ENCODE measurements at regions not wholly inside any gene's neighbourhood (a gene's known extent, or its start where the extent isn't known, plus 50 kb on each side); places are given as distances from the start of the nearest gene placed in this dataset.
"Not testable (repeated sequence)": the region's sequence is repeated elsewhere in the genome, so short reads cannot be mapped to it uniquely, and the experiment has no call there.

DNA sequence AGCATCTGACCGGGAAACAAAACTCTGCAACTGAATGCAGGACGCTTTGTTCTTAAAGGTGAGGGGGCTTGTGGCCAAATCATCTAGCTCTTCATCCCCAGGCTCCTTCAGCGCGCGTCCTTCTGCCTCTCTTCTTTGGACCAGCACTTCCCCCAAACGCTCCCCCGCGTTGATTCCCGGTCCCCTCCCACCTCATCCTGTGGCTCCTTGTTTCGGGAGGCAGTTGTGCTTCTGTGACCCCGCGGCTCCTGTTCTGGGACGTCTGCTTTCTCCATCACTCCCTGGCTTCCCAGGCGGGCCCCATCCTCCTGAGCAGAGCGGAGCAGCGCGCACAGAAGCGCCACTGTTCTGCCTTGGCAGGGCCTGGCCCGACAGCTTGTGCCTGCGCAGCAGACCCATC is 109.7 kb upstream of the ZNG1E start:
- H3K4me1 ChIP-seq; H3K27ac ChIP-seq; H3K9me3 ChIP-seq; H3K27me3 ChIP-seq; H3K4me3 ChIP-seq; intact Hi-C loops (cut with DNase I; ENCODE audit: low total_unique reads); DNase-seq; H3K36me3 ChIP-seq: not testable (repeated sequence)

DNA sequence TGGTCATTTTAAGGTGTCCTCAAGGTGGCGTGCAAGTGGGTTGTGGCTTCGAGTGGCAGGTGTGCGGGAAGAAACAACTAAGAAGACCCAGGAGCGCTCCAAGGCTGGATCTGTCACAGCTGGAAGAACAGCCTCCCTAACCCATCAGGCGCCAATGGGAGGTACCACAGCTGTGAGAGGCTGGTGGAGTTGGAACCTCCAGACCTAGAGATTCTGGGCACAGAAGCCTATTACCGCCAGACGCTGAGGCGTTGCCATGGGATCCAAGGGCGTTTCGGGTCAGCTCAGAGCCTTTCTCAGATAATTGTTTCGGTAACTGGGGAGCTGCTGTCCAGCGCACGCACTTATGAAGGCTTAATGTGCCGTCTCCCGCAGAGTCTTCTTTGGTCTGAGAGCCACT is 156.7 kb upstream of the ZNG1E start:
- H3K27me3 ChIP-seq; DNase-seq; H3K36me3 ChIP-seq; H3K9me3 ChIP-seq; H3K4me1 ChIP-seq; H3K4me3 ChIP-seq; intact Hi-C loops (cut with DNase I; ENCODE audit: low total_unique reads); H3K27ac ChIP-seq: not testable (repeated sequence)

DNA sequence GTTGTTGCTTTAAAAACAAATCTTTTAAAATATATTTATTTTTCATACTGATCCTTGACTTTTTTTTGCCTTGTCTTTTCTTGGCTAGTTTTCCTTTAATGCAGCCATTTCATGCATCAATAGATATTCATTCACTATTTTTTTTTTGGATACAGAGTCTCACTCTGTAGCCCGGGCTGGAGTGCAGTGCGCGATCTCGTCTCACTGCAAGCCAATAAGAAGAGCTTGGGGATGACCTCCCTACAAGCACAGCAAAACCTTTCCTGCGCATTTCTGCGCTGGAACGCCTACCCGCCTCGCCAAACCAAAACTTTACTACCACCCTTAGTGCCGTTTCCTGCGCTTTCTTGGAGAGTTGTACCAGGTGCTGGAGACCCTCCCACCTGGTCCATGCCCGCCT is 161.3 kb upstream of the ZNG1E start:
- H3K9me3 ChIP-seq; H3K27me3 ChIP-seq; H3K36me3 ChIP-seq; H3K27ac ChIP-seq; DNase-seq; intact Hi-C loops (cut with DNase I; ENCODE audit: low total_unique reads); H3K4me3 ChIP-seq; H3K4me1 ChIP-seq: not testable (repeated sequence)

DNA sequence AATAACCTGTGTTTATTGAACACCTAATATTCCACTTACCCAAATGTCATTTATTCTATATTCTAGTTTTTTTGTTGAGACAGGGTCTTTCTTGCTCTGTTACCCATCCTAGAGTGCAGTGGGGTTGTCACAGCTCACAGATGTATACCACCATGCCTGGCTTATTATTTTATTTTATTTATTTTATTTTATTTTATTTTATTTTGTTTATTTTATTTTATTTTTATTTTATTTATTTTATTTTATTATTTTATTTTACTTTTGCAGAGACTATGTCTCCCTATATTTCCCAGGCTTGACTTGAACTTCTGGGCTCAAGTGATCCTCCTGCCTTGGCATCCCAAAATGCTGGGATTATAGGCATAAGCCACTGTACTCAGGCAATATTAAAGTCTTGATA is 167.8 kb upstream of the ZNG1E start:
- H3K4me1 ChIP-seq; DNase-seq; H3K4me3 ChIP-seq; H3K27ac ChIP-seq; H3K27me3 ChIP-seq; H3K36me3 ChIP-seq; H3K9me3 ChIP-seq; intact Hi-C loops (cut with DNase I; ENCODE audit: low total_unique reads): not testable (repeated sequence)

DNA sequence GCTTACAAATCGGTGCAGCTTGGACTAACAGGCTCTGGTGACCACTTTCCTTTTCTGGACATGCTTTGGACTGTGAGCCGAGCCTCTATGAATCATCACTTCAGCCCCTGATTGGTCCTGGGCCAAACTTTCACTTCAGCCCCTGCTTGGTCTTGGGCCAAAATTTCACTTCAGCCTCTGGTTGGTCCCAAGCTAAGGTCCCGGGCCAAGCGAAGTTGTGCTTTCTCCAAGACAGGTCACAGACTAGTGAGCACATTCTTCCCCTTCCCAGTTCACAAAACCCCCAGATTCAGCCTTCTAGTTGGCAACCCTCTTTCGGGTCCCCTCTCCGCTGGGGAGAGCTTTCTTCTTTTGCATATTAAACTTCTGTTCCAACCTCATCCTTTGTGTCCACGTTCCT is 171.0 kb upstream of the ZNG1E start:
- H3K9me3 ChIP-seq; intact Hi-C loops (cut with DNase I; ENCODE audit: low total_unique reads); H3K36me3 ChIP-seq; H3K27ac ChIP-seq; DNase-seq; H3K4me3 ChIP-seq; H3K27me3 ChIP-seq; H3K4me1 ChIP-seq: not testable (repeated sequence)

DNA sequence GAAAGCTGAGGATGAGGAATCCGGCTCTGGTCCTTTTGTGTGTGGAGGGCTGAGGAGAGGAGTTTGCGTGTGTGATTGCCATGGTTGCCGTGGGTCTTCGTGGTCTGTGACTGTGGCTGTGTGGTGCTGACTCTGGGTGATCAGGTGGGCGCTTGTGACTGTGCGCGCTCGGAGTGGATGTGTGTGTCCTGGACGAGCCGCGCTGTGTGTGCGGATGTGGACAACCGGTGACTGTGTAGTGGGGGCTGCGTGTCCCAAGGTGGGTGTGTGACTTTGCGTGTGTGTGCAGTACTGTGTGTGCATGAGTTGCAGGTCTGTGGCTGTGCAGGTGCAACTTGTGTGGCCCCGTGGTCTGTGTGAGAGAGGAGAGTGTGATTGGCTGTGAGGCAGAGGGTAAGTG is 172.0 kb upstream of the ZNG1E start:
- DNase-seq, result not testable (repeated sequence)

DNA sequence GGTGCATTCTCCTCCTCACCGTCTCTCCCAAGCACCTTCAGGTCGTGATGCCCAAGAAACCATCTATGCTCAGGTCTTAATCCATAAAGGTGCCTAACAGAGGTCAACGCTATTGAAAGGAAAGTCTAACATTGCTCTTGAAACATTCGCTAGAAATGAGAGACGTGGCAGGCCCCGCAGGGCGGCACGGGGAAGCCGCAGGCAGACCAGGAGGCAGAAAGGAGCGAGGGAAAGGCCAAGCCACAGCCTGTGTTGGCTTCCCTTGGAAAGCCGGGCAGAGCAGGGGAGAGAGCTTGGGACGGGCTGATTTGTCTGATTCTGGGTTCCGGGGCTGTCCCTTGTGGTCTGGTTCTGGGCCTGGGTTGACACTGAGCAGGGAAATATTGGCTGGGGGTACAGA is 192.8 kb upstream of the ZNG1E start:
- H3K4me3 ChIP-seq; H3K9me3 ChIP-seq; H3K27ac ChIP-seq; intact Hi-C loops (cut with DNase I; ENCODE audit: low total_unique reads); DNase-seq; H3K27me3 ChIP-seq; H3K36me3 ChIP-seq; H3K4me1 ChIP-seq: not testable (repeated sequence)

More for the DNA sequence above, 172.0 kb upstream of the ZNG1E start:
- H3K27ac ChIP-seq; H3K4me3 ChIP-seq; H3K36me3 ChIP-seq; H3K9me3 ChIP-seq; H3K27me3 ChIP-seq; intact Hi-C loops (cut with DNase I; ENCODE audit: low total_unique reads); H3K4me1 ChIP-seq: not testable (repeated sequence)

DNA sequence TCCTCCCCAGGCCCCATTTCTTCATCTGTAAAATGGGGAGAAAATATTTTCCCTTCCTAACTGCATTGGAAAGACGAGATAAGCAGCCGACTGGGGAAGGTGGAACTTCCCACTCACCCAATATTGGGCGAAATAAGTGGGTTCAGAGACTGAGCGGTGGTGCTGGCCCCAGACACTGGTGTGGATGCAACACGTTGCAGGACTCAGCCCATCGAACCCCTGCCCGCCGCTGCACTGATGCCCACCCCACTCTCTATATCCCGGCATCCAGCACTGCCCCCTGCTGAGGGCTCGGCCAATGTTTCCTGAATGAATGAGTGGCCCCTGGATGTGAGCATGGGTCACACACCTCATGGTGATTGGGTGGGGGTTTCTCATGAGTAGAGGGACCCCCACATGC is 194.4 kb upstream of the ZNG1E start:
- H3K36me3 ChIP-seq; H3K27me3 ChIP-seq; H3K4me3 ChIP-seq; DNase-seq; H3K9me3 ChIP-seq; H3K4me1 ChIP-seq; H3K27ac ChIP-seq; intact Hi-C loops (cut with DNase I; ENCODE audit: low total_unique reads): not testable (repeated sequence)

DNA sequence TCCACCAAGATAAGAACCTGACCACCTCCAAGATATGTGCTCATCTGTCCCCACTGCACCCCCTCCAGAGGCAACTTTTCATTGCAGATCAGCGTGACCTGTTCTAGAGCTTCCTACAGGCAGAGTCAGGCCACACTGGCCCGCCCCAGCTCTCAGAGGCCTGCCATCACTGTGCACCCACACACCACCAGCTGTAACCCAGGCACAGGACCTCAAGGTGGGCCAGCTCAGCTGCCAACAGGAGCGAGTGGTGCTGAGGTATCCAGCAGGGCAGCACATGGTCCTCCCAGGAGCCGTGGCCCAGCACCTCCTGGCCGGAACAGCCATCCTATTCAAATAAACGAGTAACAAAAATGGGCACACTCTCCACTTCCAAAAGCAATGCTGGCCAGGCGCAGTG is 189.9 kb upstream of the FOXD4L5 start:
- H3K36me3 ChIP-seq; DNase-seq; H3K4me3 ChIP-seq; H3K9me3 ChIP-seq; intact Hi-C loops (cut with DNase I; ENCODE audit: low total_unique reads); H3K4me1 ChIP-seq; H3K27ac ChIP-seq; H3K27me3 ChIP-seq: not testable (repeated sequence)

DNA sequence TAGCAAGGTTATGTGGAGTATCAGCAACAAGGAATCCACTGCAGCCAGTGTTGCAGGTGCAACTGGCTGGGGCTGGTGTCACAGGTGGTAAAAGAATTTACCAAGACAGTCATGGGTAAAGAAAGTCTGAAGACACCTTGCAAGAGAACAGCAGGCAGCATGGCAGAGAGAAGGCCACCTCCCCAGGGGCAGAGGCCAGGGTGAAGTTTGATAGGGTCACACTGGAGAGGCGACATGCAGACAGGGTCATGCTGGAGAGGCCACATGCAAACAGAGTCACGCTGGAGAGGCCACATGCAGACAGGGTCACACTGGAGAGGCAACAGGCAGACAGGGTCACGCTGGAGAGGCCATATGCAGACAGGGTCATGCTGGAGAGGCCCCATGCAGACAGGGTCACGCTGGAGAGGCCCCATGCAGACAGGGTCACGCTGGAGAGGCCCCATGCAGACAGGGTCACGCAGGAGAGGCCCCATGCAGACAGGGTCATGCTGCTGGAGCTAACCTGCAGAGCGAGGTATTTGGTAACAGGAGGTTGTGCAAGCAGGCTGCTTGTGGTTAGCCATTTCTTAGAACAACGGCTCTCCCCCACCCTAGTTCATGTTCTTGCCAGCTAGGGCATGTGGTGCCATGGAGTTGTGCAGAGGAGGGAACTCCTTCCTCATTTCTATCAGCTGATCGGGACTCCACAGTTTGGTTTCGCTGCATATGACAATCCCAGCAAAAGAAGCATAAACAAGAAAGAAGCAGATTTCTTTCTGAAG is 188.2 kb upstream of the FOXD4L5 start:
- H3K4me1 ChIP-seq; H3K27me3 ChIP-seq; H3K4me3 ChIP-seq; H3K36me3 ChIP-seq; intact Hi-C loops (cut with DNase I; ENCODE audit: low total_unique reads); H3K9me3 ChIP-seq; H3K27ac ChIP-seq; DNase-seq: not testable (repeated sequence)

DNA sequence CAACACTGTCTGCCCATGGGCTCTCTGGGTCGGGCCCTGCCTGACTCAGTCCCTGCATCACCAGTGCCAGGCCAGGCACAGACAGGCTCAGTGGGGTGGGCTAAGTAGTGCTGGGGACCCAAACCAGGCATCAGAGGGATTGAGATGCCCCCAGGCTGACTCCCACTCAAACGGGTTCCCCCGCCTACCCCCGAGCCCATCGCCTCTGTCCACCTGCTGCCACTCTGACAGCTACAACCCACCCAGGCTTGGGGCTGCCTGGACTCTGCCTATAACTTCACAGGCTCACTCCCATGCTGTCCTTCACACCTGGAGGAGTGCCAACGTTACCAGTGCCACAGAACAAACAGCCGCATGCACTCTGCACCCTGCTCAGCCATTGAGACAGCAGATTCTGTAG is 186.1 kb upstream of the FOXD4L5 start:
- H3K4me3 ChIP-seq; intact Hi-C loops (cut with DNase I; ENCODE audit: low total_unique reads); H3K4me1 ChIP-seq; H3K36me3 ChIP-seq; DNase-seq; H3K9me3 ChIP-seq; H3K27ac ChIP-seq; H3K27me3 ChIP-seq: not testable (repeated sequence)

DNA sequence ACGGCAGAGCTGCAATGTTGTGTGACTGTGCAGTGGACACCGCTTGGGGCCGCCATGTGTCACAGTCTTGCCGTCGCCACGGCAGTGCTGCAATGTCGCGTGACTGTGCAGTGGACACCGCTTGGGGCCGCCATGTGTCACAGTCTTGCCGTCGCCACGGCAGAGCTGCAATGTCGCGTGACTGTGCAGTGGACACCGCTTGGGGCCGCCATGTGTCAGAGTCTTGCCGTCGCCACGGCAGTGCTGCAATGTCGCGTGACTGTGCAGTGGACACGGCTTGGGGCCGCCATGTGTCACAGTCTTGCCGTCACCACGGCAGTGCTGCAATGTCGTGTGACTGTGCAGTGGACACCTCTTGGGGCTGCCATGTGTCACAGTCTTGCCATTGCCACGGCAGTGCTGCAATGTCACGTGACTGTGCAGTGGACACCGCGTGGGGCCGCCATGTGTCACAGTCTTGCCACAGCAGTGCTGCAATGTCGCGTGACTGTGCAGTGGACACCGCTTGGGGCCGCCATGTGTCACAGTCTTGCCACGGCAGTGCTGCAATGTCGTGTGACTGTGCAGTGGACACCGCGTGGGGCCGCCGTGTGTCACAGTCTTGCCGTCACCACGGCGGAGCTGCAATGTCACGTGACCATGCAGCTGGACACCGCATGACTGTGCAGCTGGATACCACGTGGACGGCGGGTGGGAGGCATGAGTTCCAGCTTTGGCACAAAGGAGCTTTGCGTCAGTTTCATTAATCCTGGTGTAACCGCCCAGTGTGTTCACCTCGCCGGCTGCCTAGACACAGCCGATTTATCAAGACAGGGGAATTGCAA is 182.1 kb upstream of the FOXD4L5 start:
- H3K27ac ChIP-seq; H3K27me3 ChIP-seq; H3K4me3 ChIP-seq; intact Hi-C loops (cut with DNase I; ENCODE audit: low total_unique reads); H3K9me3 ChIP-seq; H3K4me1 ChIP-seq; H3K36me3 ChIP-seq: not testable (repeated sequence)
- peak in 1 of 2 donors; percentile 19 for DNase-seq

DNA sequence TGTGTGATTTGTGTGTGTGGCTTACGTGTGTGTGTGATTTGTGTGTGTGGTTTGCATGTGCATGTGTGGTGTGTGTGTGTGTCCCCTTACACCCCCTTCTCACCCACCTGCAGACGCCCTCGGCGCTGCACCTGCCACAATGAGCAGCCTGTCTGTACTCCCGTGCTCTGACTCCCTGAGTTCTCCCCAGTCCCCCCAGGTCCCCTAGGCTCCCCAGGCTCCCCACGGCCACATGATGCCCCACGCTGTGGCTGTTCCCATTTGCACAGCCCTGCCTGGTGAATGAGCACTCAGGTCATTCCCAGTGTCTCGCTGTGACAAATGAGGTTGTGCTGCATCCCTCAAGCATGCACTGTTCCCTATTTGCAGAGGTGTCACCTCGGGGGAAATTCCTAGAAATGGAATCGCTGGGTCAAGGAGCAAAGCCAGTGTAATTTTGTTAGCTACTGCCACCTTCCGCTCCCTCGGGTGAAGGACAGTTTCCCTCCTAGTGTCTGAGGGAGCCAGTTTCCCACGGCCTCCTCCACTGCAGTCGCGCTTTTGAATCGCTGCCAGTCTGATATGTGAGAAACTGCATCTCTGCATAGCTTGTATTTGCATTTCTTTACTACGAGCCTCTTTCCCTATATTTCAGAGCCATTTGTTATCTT is 180.4 kb upstream of the FOXD4L5 start:
- DNase-seq; intact Hi-C loops (cut with DNase I; ENCODE audit: low total_unique reads); H3K4me3 ChIP-seq; H3K9me3 ChIP-seq; H3K4me1 ChIP-seq; H3K36me3 ChIP-seq; H3K27ac ChIP-seq; H3K27me3 ChIP-seq: not testable (repeated sequence)

DNA sequence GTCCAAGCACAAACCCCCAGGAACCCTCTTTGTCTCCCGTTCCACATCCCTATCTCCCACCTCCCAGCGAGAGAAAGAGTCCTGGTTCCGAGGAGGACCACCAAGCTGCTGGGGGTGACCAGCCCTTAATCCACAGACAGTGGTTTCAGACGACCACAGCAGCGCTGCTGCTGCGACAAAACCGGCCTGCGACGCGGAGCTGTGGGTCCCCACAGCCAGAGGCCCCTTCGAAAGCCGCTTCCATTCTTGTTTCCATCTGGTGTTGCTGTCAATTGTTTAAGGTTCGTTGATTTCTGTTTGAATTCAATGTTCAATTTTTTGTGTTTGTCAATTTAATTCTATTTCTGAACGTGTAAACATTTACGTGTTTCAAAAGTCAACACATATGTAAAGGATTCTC is 177.5 kb upstream of the FOXD4L5 start:
- H3K4me3 ChIP-seq, H3K36me3 ChIP-seq: not testable (repeated sequence)

More for the DNA sequence above, 177.5 kb upstream of the FOXD4L5 start:
- intact Hi-C loops (cut with DNase I; ENCODE audit: low total_unique reads); DNase-seq; H3K27ac ChIP-seq; H3K4me1 ChIP-seq; H3K9me3 ChIP-seq; H3K27me3 ChIP-seq: not testable (repeated sequence)
